ENCODE measurements at regions not wholly inside any gene's neighbourhood (a gene's known extent, or its start where the extent isn't known, plus 50 kb on each side); places are given as distances from the start of the nearest gene placed in this dataset.

- no peaks in the 10 kb centered on the region for H3K36me3 ChIP-seq
Measured at GRCh38 chr14:26939755-26940154, 341.9 kb upstream of the NOVA1 start.

GRCh38 chr14:26941521-26941920, 343.7 kb upstream of the NOVA1 start:
- TF ChIP-seq CTCF (IDR thresholded peaks at IDR 0.05): no peak
- no peak overlapping the region for H3K27ac ChIP-seq
- DNase-seq (ENCODE audit: low spot score) (no peak), ATAC-seq (ENCODE audit: insufficient number of reproducible peaks, low FRiP score, low read depth) (no peak)
- no peaks in the 10 kb centered on the region for H3K36me3 ChIP-seq
- no peak overlapping the region for H3K4me3 ChIP-seq
- H3K27me3 ChIP-seq (replicated peaks; ENCODE audit: insufficient read depth): no peaks in the 10 kb centered on the region
- H3K9me3 ChIP-seq: no peaks in the 10 kb centered on the region
- no peaks in the 10 kb centered on the region for H3K4me1 ChIP-seq (ENCODE audit: control insufficient read depth in 1 of 2, low read depth in 2 of 2)

More at GRCh38 chr14:26939755-26940154, 341.9 kb upstream of the NOVA1 start:
- DNase-seq (ENCODE audit: low spot score) (no peak), ATAC-seq (ENCODE audit: insufficient number of reproducible peaks, low FRiP score, low read depth) (no peak)
- no peak overlapping the region for H3K27ac ChIP-seq
- no peaks in the 10 kb centered on the region for H3K4me1 ChIP-seq (ENCODE audit: control insufficient read depth in 1 of 2, low read depth in 2 of 2)
- no peaks in the 10 kb centered on the region for H3K9me3 ChIP-seq
- H3K4me3 ChIP-seq: no peak overlapping the region
- no peak for TF ChIP-seq CTCF (IDR thresholded peaks at IDR 0.05)
- H3K27me3 ChIP-seq (replicated peaks; ENCODE audit: insufficient read depth): no peaks in the 10 kb centered on the region

GRCh38 chr14:26947265-26947664, 349.4 kb upstream of the NOVA1 start:
- DNase-seq (ENCODE audit: low spot score) (no peak), ATAC-seq (ENCODE audit: insufficient number of reproducible peaks, low FRiP score, low read depth) (no peak)
- Histone ChIP-seq H3K27me3 (replicated peaks; ENCODE audit: insufficient read depth) (no peaks in the 10 kb centered on the region), H3K27ac (no peak overlapping the region), H3K36me3 (no peaks in the 10 kb centered on the region), H3K9me3 (no peaks in the 10 kb centered on the region), H3K4me3 (no peak overlapping the region), H3K4me1 (ENCODE audit: control insufficient read depth in 1 of 2, low read depth in 2 of 2) (no peaks in the 10 kb centered on the region)
- TF ChIP-seq CTCF (IDR thresholded peaks at IDR 0.05): no peak

- Histone ChIP-seq H3K27me3 (replicated peaks; ENCODE audit: insufficient read depth) (no peaks in the 10 kb centered on the region), H3K4me1 (ENCODE audit: control insufficient read depth in 1 of 2, low read depth in 2 of 2) (no peaks in the 10 kb centered on the region), H3K9me3 (no peaks in the 10 kb centered on the region), H3K4me3 (no peak overlapping the region), H3K27ac (no peak overlapping the region), H3K36me3 (no peaks in the 10 kb centered on the region)
- TF ChIP-seq CTCF (IDR thresholded peaks at IDR 0.05): no peak
- ATAC-seq (ENCODE audit: insufficient number of reproducible peaks, low FRiP score, low read depth): no peak
- no peak for DNase-seq (ENCODE audit: low spot score)
Measured at GRCh38 chr14:26959437-26959836, 361.6 kb upstream of the NOVA1 start.

- TF ChIP-seq CTCF (IDR thresholded peaks at IDR 0.05): no peak
- Histone ChIP-seq H3K27ac (no peak overlapping the region), H3K4me1 (ENCODE audit: control insufficient read depth in 1 of 2, low read depth in 2 of 2) (no peaks in the 10 kb centered on the region), H3K4me3 (no peak overlapping the region), H3K36me3 (no peaks in the 10 kb centered on the region), H3K27me3 (replicated peaks; ENCODE audit: insufficient read depth) (no peaks in the 10 kb centered on the region), H3K9me3 (no peaks in the 10 kb centered on the region)
- DNase-seq (ENCODE audit: low spot score) (no peak), ATAC-seq (ENCODE audit: insufficient number of reproducible peaks, low FRiP score, low read depth) (no peak)
Measured at GRCh38 chr14:26959972-26960660, 362.3 kb upstream of the NOVA1 start.
